GM10266 (cell line): ENCODE measurements at regions not wholly inside any gene's neighbourhood (a gene's known extent, or its start where the extent isn't known, plus 50 kb on each side); places are given as distances from the start of the nearest gene placed in this dataset.

Experiments used
- DNase-seq: peaks from one replicate; pipeline ENCODE4 v3.0.0; 2012; ENCODE audit errors: extremely low spot score
- CTCF ChIP-seq: IDR thresholded peaks from 2 replicates; pipeline ENCODE4 v1.5.1; 2012; ENCODE audit warnings: mild to moderate bottlenecking, low read depth; ENCODE audit not compliant: control insufficient read depth, insufficient read depth; ENCODE audit errors: missing control alignments

GRCh38 chr14:97080991-97081390 lies 283.8 kb downstream of the VRK1 start:
- no peak for TF ChIP-seq CTCF
- DNase-seq, result no peak

GRCh38 chr14:97095269-97095668 lies 298.1 kb downstream of the VRK1 start:
- no peak for DNase-seq

GRCh38 chr14:97097296-97097695 lies 300.1 kb downstream of the VRK1 start:
- no peak for TF ChIP-seq CTCF
- DNase-seq, result no peak

More at GRCh38 chr14:97095269-97095668, 298.1 kb downstream of the VRK1 start:
- TF ChIP-seq CTCF, result no peak

- TF ChIP-seq CTCF, result no peak
- DNase-seq, result no peak
These were observed 303.1 kb downstream of the VRK1 start for GRCh38 chr14:97100306-97100705.

GRCh38 chr14:97101561-97101960 lies 304.4 kb downstream of the VRK1 start:
- TF ChIP-seq CTCF, result no peak
- DNase-seq, result no peak

GRCh38 chr14:97104029-97104428 lies 306.8 kb downstream of the VRK1 start:
- no peak for TF ChIP-seq CTCF
- DNase-seq, result no peak

GRCh38 chr14:97106166-97106565 lies 309.0 kb downstream of the VRK1 start:
- no peak for DNase-seq

More at GRCh38 chr14:97106166-97106565, 309.0 kb downstream of the VRK1 start:
- no peak for TF ChIP-seq CTCF
